ENCODE measurements at regions not wholly inside any gene's neighbourhood (a gene's known extent, or its start where the extent isn't known, plus 50 kb on each side); places are given as distances from the start of the nearest gene placed in this dataset.

GRCh38 chr12:124378926-124379325 lies 84.0 kb downstream of the RFLNA start:
- peak overlapping the region; percentile 81 for H3K27ac ChIP-seq
- peaks cover 66% of the 10 kb centered on the region for H3K36me3 ChIP-seq
- no peak for ATAC-seq
- H3K9me3 ChIP-seq: no peaks in the 10 kb centered on the region
- peaks cover 46% of the 10 kb centered on the region for H3K4me1 ChIP-seq
- intact Hi-C loops (cut with DNase I): no loop called here
- no peak overlapping the region for H3K4me3 ChIP-seq
- H3K27me3 ChIP-seq: no peaks in the 10 kb centered on the region
- no peak for DNase-seq
- no peak for TF ChIP-seq CTCF (IDR thresholded peaks at IDR 0.05)

GRCh38 chr12:124377981-124378509 lies 83.2 kb downstream of the RFLNA start:
- Histone ChIP-seq H3K36me3 (peaks cover 61% of the 10 kb centered on the region), H3K9me3 (no peaks in the 10 kb centered on the region), H3K27ac (no peak overlapping the region), H3K4me1 (peaks cover 44% of the 10 kb centered on the region), H3K27me3 (no peaks in the 10 kb centered on the region), H3K4me3 (no peak overlapping the region)
- ATAC-seq (no peak), DNase-seq (no peak)
- no peak for TF ChIP-seq CTCF (IDR thresholded peaks at IDR 0.05)
- intact Hi-C loops (cut with DNase I): no loop called here

GRCh38 chr12:124376435-124376834 lies 81.5 kb downstream of the RFLNA start:
- no peak overlapping the region for H3K27ac ChIP-seq
- H3K9me3 ChIP-seq: no peaks in the 10 kb centered on the region
- intact Hi-C loops (cut with DNase I): no loop called here

GRCh38 chr12:124375789-124376175 lies 80.9 kb downstream of the RFLNA start:
- no peak for DNase-seq
- intact Hi-C loops (cut with DNase I): no loop called here

More at GRCh38 chr12:124376435-124376834, 81.5 kb downstream of the RFLNA start:
- Histone ChIP-seq H3K27me3 (no peaks in the 10 kb centered on the region), H3K36me3 (peaks cover 70% of the 10 kb centered on the region), H3K4me3 (no peak overlapping the region), H3K4me1 (peaks cover 28% of the 10 kb centered on the region)
- TF ChIP-seq CTCF (IDR thresholded peaks at IDR 0.05): no peak
- no peak for ATAC-seq
- no peak for DNase-seq

GRCh38 chr12:124375141-124375788 lies 80.4 kb downstream of the RFLNA start:
- H3K9me3 ChIP-seq: no peaks in the 10 kb centered on the region
- DNase-seq: no peak
- TF ChIP-seq CTCF (IDR thresholded peaks at IDR 0.05): no peak
- no peak overlapping the region for H3K27ac ChIP-seq
- H3K36me3 ChIP-seq: peaks cover 77% of the 10 kb centered on the region
- no peaks in the 10 kb centered on the region for H3K27me3 ChIP-seq
- ATAC-seq: no peak
- intact Hi-C loops (cut with DNase I): no loop called here
- H3K4me3 ChIP-seq: no peak overlapping the region
- H3K4me1 ChIP-seq: peaks cover 21% of the 10 kb centered on the region

More at GRCh38 chr12:124375789-124376175, 80.9 kb downstream of the RFLNA start:
- Histone ChIP-seq H3K4me1 (peaks cover 22% of the 10 kb centered on the region), H3K9me3 (no peaks in the 10 kb centered on the region), H3K36me3 (peaks cover 72% of the 10 kb centered on the region), H3K27ac (no peak overlapping the region), H3K4me3 (no peak overlapping the region), H3K27me3 (no peaks in the 10 kb centered on the region)
- no peak for ATAC-seq
- no peak for TF ChIP-seq CTCF (IDR thresholded peaks at IDR 0.05)
